Heart left ventricle (tissue), 16 donors: ENCODE measurements at regions not wholly inside any gene's neighbourhood (a gene's known extent, or its start where the extent isn't known, plus 50 kb on each side); places are given as distances from the start of the nearest gene placed in this dataset.
A peak's percentile ranks its signal among the peaks of the same experiment; 100 is the strongest.

Experiments
- ATAC-seq, 4 donors: fragments of 200-7000 bp; cut with Tn5 transposase; one replicate each; pipeline ENCODE4 v1.9.1; 2020 to 2022; ENCODE audit warnings: moderate library complexity in 4 of 4, mild to moderate bottlenecking in 3 of 4, moderate number of reproducible peaks in 1 of 4
- DNase-seq, 5 donors: peaks; one replicate each; pipeline ENCODE4 v3.0.0-alpha.2; 2020
- H3K27ac ChIP-seq, 12 donors: fragments of 200-600 bp; sonication (generic) in 4 of 12; one replicate each; pipeline versions ENCODE4 v1.5.0 to v1.8.0; 2016 to 2022; ENCODE audit warnings: mild to moderate bottlenecking in 2 of 12
- H3K27me3 ChIP-seq, 9 donors: fragments of 200-600 bp; sonication (generic) in 2 of 9; one replicate each; pipeline versions ENCODE4 v1.5.1 to v1.8.0; 2016 to 2022; ENCODE audit warnings: mild to moderate bottlenecking in 3 of 9
- H3K36me3 ChIP-seq, 9 donors: fragments of 200-600 bp; sonication (generic) in 2 of 9; one replicate each; pipeline versions ENCODE4 v1.5.0 to v1.8.0; 2018 to 2022; ENCODE audit warnings: mild to moderate bottlenecking in 2 of 9
- H3K4me1 ChIP-seq, 12 donors: fragments of 200-600 bp; sonication (generic) in 4 of 12; one replicate each; pipeline versions ENCODE4 v1.5.0 to v1.8.0; 2016 to 2022; ENCODE audit warnings: mild to moderate bottlenecking in 3 of 12
- H3K4me3 ChIP-seq, 12 donors: fragments of 200-600 bp; sonication (generic) in 4 of 12; one replicate each; pipeline versions ENCODE4 v1.5.0 to v1.8.0; 2017 to 2022; ENCODE audit warnings: mild to moderate bottlenecking in 9 of 12, moderate library complexity in 4 of 12
- H3K9me3 ChIP-seq, 12 donors: fragments of 200-600 bp; sonication (generic) in 4 of 12; one replicate each; pipeline versions ENCODE4 v1.5.0 to v1.8.0; 2016 to 2022; ENCODE audit warnings: mild to moderate bottlenecking in 1 of 12
- POLR2A ChIP-seq, 2 donors: fragments of 450-650 bp; IDR thresholded peaks; one replicate each; pipeline ENCODE4 v1.6.1; 2017; ENCODE audit warnings: antibody characterized with exemption in 2 of 2, mild to moderate bottlenecking in 2 of 2, moderate library complexity in 2 of 2
- WGBS, 4 donors: extraction: QIAGEN DNeasy Blood & Tissue Kit in 2 of 4; methylation state at CpG; one replicate each; pipeline versions ENCODE4 v1.1.5 to v1.1.7; 2013 to 2018; 5-methylcytosine and 5-hydroxymethylcytosine counted together
- intact Hi-C, 10 donors: fragments of 100-400 bp; cut with DNase I; formaldehyde crosslinking; loops; one replicate each; pipeline versions ENCODE4 v1.11.1 to v1.14.2; 2022
- TF ChIP-seq, protein P1 (sequence below), 12 donors: fragments of 200-600 bp; sonication (generic) in 4 of 12; IDR thresholded peaks; one replicate each; pipeline versions ENCODE4 v1.5.0 to v1.8.0; 2018 to 2022; ENCODE audit warnings: antibody characterized with exemption in 12 of 12, mild to moderate bottlenecking in 5 of 12
- donor health status: ischemic (EF 13 %, LVEDD 7.1; RV severe dilation, severe dysfunction).
- donor health status: healthy with polysubstance abuse.
- donor health status: DM: no; HTN: yes; CAD: no.
- donor health status: DM: no; HTN: no; CAD: no.
- donor health status: ischemic (EF 25% LVEDD 6.9; RV normal size, moderate dysfunction).
- donor health status: ischemic (EF 25% LVEDD 5.7; RV mildly dilated, moderate dysfunction).
- donor health status: healthy.
- donor health status: DM: yes; HTN: yes; CAD: no.
- donor health status: ischemic (EF 35%, LVEDD 5.7; RV mildly dilated, moderate dysfunction).
- donor health status: nonischemic (EF 11% LVEDD 7.7; RV severe dilation, severe dysfunction).
- donor health status: DM: yes; HTN: yes; CAD: no.
- donor health status: PGD.
- donor health status: ischemic (EF 29% LVEDD 5.4; RV normal size, mild dysfunction).
- donor health status: nonischemic (EF 23%, LVEDD 6.1; RV moderate dilation, normal function).

DNA sequence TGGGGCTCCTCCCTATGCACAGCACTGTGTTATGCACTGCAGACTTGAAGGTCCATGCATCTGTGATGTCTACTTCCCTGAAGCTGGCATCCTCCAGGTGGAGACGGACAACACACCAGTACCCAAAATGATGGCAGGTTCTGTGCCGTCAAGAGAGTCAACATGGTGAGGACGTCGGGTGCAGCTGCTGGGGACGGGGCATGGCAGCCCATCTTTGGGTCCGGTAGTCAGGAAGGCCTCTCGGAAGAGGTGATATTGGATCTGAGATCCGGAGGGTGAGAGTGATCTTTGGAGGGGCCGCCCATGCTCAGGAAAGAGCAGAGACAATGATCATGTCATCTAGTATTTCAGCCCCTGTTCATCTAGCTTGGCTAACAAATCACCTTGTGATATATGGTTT, 104.1 kb downstream of the RIPK4 start:
- no peak for ATAC-seq
- TF ChIP-seq, protein P1, sequence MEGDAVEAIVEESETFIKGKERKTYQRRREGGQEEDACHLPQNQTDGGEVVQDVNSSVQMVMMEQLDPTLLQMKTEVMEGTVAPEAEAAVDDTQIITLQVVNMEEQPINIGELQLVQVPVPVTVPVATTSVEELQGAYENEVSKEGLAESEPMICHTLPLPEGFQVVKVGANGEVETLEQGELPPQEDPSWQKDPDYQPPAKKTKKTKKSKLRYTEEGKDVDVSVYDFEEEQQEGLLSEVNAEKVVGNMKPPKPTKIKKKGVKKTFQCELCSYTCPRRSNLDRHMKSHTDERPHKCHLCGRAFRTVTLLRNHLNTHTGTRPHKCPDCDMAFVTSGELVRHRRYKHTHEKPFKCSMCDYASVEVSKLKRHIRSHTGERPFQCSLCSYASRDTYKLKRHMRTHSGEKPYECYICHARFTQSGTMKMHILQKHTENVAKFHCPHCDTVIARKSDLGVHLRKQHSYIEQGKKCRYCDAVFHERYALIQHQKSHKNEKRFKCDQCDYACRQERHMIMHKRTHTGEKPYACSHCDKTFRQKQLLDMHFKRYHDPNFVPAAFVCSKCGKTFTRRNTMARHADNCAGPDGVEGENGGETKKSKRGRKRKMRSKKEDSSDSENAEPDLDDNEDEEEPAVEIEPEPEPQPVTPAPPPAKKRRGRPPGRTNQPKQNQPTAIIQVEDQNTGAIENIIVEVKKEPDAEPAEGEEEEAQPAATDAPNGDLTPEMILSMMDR (IDR thresholded peaks at IDR 0.05): no peak
- TF ChIP-seq POLR2A (IDR thresholded peaks at IDR 0.05): no peak
- peaks cover 0 to 29% (median 0%) of the 10 kb centered on the region in 12 donors for H3K4me1 ChIP-seq
- 93 to 96% (median 96%) methylated on average over 9 of the region's 9 CpGs for WGBS, 4 donors
- no peak overlapping the region for H3K4me3 ChIP-seq
- H3K9me3 ChIP-seq: no peaks in the 10 kb centered on the region
- no peaks in the 10 kb centered on the region for H3K36me3 ChIP-seq
- no peak for DNase-seq
- intact Hi-C loops: no loop called here
- H3K27me3 ChIP-seq: peaks cover 0 to 11% (median 0%) of the 10 kb centered on the region in 9 donors
- H3K27ac ChIP-seq: no peak overlapping the region

DNA sequence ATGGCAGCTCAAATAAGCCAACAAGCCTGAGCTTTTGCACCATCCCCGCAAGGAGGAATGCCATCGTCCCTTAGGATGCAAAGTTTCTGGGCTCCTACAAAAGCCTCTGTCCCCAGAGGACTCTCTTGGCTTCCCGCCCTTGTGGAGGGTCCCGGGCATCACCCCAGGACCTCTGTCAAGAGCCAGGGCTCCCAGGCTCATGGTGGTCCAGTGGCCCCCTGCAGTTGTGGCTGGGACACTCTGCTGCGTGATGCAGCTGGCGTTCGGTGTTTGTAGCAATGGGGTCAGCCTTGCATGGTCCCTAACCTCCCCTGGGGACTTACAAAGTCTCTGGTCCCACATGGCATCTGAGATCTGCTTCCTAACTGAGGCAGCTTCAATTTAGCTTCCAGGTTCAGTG, 104.7 kb downstream of the RIPK4 start:
- ATAC-seq: no peak
- 89 to 96% (median 94%) methylated on average over 6 to 7 of the region's 7 CpGs for WGBS, 4 donors
- Histone ChIP-seq H3K4me1 (peaks cover 0 to 29% (median 0%) of the 10 kb centered on the region in 12 donors), H3K36me3 (no peaks in the 10 kb centered on the region), H3K27me3 (peaks cover 0 to 11% (median 0%) of the 10 kb centered on the region in 9 donors), H3K4me3 (no peak overlapping the region), H3K27ac (no peak overlapping the region), H3K9me3 (no peaks in the 10 kb centered on the region)
- intact Hi-C loops: no loop called here
- DNase-seq: no peak
- TF ChIP-seq, protein P1 (IDR thresholded peaks at IDR 0.05): no peak
- TF ChIP-seq POLR2A (IDR thresholded peaks at IDR 0.05): no peak

DNA sequence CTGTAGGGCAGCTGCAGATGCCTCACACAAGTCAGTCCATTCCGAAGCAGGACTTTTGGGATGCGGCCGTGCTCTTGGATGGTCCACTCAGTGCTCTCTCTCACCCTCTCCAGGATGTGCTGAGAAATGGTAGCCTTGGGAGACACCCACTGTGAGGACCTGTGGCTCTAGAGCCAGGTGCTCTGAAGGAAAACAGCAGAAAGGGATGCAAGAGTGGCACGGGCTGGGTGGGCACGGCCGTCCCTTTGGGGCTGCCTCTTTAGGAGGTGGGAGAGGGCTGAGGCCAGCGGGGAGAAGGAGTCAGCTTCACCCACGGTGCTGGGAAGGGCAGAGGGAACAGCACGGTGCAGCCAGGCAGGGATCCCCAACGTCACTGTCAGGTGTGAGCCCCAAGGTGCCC, 106.1 kb downstream of the RIPK4 start:
- H3K4me3 ChIP-seq: no peak overlapping the region
- TF ChIP-seq POLR2A (IDR thresholded peaks at IDR 0.05): no peak
- TF ChIP-seq, protein P1 (IDR thresholded peaks at IDR 0.05): no peak
- no peak overlapping the region for H3K27ac ChIP-seq
- peaks cover 0 to 9% (median 0%) of the 10 kb centered on the region in 9 donors for H3K27me3 ChIP-seq
- peaks cover 0 to 19% (median 0%) of the 10 kb centered on the region in 12 donors for H3K4me1 ChIP-seq
- DNase-seq: no peak
- no peak for ATAC-seq
- WGBS, 4 donors: 82 to 91% (median 87%) methylated on average over 3 to 10 of the region's 10 CpGs
- intact Hi-C loops: no loop called here
- H3K9me3 ChIP-seq: no peaks in the 10 kb centered on the region
- no peaks in the 10 kb centered on the region for H3K36me3 ChIP-seq

DNA sequence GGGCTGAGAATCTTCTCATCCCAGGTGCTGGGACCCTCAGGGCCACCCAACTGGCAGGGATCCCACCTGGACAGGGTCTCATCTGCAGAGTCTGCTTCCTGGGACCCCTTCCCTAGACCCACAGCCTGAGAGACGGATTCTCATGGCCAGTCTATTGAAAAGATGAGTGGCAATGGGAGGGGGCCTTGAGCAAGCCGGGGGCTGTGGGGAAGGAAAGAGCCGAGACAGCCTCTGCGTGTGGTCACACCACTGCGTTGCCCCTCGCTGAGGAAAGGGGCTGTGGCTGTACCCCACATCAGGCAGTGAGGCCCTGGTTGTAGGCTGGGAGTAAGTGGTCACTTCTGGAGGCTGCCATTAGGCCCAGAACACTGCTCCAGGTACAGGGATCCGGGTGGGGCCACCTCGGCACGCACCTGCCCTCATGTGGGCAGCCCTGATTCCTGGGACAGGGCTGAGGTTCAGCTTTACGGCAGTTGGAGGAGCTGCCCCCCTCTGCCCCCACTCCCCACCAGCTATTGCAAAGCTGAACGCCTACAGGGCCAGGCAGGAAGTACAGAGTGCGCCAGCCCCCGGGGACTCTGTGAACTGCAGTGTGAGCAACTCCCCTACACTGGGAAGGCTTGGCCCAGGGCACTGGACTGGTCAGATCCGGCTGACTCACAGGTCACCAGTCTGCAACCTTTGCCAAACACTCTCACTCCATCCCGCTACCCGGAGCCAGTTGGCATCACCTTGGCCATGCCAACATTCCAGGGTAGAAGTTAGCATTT, 106.9 kb downstream of the RIPK4 start:
- ATAC-seq (peak in 2 of 4 donors; percentile 26 to 44), DNase-seq (no peak)
- Histone ChIP-seq H3K36me3 (no peaks in the 10 kb centered on the region), H3K4me3 (no peak overlapping the region), H3K27ac (no peak overlapping the region), H3K27me3 (peaks cover 0 to 2% (median 0%) of the 10 kb centered on the region in 9 donors), H3K4me1 (peaks cover 0 to 13% (median 0%) of the 10 kb centered on the region in 12 donors), H3K9me3 (no peaks in the 10 kb centered on the region)
- TF ChIP-seq, protein P1 (IDR thresholded peaks at IDR 0.05): no peak
- TF ChIP-seq POLR2A (IDR thresholded peaks at IDR 0.05): no peak
- intact Hi-C loops: loop anchor here in 1 of 10 donors (10.0 kb wide), 1 partner anchor 55 kb away; no protein-coding TSS in a partner anchor
- 80 to 90% (median 82%) methylated on average over 13 to 16 of the region's 16 CpGs for WGBS, 4 donors
